ENCODE measurements at regions not wholly inside any gene's neighbourhood (a gene's known extent, or its start where the extent isn't known, plus 50 kb on each side); places are given as distances from the start of the nearest gene placed in this dataset.
A peak's percentile ranks its signal among the peaks of the same experiment; 100 is the strongest.

- Histone ChIP-seq H3K36me3 (ENCODE audit: control insufficient read depth in 2 of 2, insufficient read depth in 1 of 2, low read length in 2 of 2) (no peaks in the 10 kb centered on the region), H3K4me3 (ENCODE audit: low read depth, low read length) (no peak overlapping the region), H3K4me1 (ENCODE audit: control insufficient read depth, insufficient read depth, low read length) (no peaks in the 10 kb centered on the region), H3K27ac (ENCODE audit: extremely low read depth, low read depth, low read length) (no peak overlapping the region), H3K9me3 (ENCODE audit: control insufficient read depth, insufficient read depth, low read depth, low read length) (no peaks in the 10 kb centered on the region)
- CTCF ChIA-PET: no interaction called here
- TF ChIP-seq GFI1B (tag by site-specific recombination; IDR thresholded peaks at IDR 0.05) (no peak), ZNF830 (tag by site-specific recombination; IDR thresholded peaks at IDR 0.05; ENCODE audit: low read depth) (no peak), ZNF48 (tag by site-specific recombination; IDR thresholded peaks at IDR 0.05) (no peak)
- POLR2A ChIA-PET: no interaction called here
Measured at GRCh38 chr10:29089091-29089490, 199.8 kb upstream of the LYZL1 start.

GRCh38 chr10:29096303-29096824 lies 192.5 kb upstream of the LYZL1 start:
- ChIA-PET CTCF (interaction anchor here (1.3 kb wide), 1 partner anchor 32 kb away, joined by 4 read pairs; no protein-coding TSS in a partner anchor), POLR2A (no interaction called here)
- H3K36me3 ChIP-seq (ENCODE audit: control insufficient read depth in 2 of 2, insufficient read depth in 1 of 2, low read length in 2 of 2): no peaks in the 10 kb centered on the region
- no peaks in the 10 kb centered on the region for H3K9me3 ChIP-seq (ENCODE audit: control insufficient read depth, insufficient read depth, low read depth, low read length)
- no peaks in the 10 kb centered on the region for H3K4me1 ChIP-seq (ENCODE audit: control insufficient read depth, insufficient read depth, low read length)
- H3K27ac ChIP-seq (ENCODE audit: extremely low read depth, low read depth, low read length): no peak overlapping the region
- TF ChIP-seq ZNF341 (tag by site-specific recombination; IDR thresholded peaks at IDR 0.05; ENCODE audit: low read depth) (no peak), ZNF10 (tag by site-specific recombination; IDR thresholded peaks at IDR 0.05) (no peak), ZNF558 (tag by site-specific recombination; IDR thresholded peaks at IDR 0.05) (no peak), REPIN1 (tag by site-specific recombination; IDR thresholded peaks at IDR 0.05; ENCODE audit: low read depth) (no peak), ZNF561 (tag by site-specific recombination; IDR thresholded peaks at IDR 0.05; ENCODE audit: borderline replicate concordance) (no peak), YY2 (tag by site-specific recombination; IDR thresholded peaks at IDR 0.05) (no peak)
- no peak overlapping the region for H3K4me3 ChIP-seq (ENCODE audit: low read depth, low read length)

GRCh38 chr10:29098423-29098822 lies 190.4 kb upstream of the LYZL1 start:
- Histone ChIP-seq H3K36me3 (ENCODE audit: control insufficient read depth in 2 of 2, insufficient read depth in 1 of 2, low read length in 2 of 2) (no peaks in the 10 kb centered on the region), H3K9me3 (ENCODE audit: control insufficient read depth, insufficient read depth, low read depth, low read length) (no peaks in the 10 kb centered on the region), H3K4me3 (ENCODE audit: low read depth, low read length) (no peak overlapping the region), H3K27ac (ENCODE audit: extremely low read depth, low read depth, low read length) (no peak overlapping the region), H3K4me1 (ENCODE audit: control insufficient read depth, insufficient read depth, low read length) (no peaks in the 10 kb centered on the region; the same call in 1 of the 2 replicates)
- TF ChIP-seq ZNF280D (tag by site-specific recombination; IDR thresholded peaks at IDR 0.05) (peak; percentile 70; the same call in 1 of the 2 replicates), ZNF658 (tag by site-specific recombination; IDR thresholded peaks at IDR 0.05) (no peak), ZNF362 (tag by site-specific recombination; IDR thresholded peaks at IDR 0.05) (no peak), ZNF660 (tag by site-specific recombination; IDR thresholded peaks at IDR 0.05) (no peak), SCRT2 (tag by site-specific recombination; IDR thresholded peaks at IDR 0.05) (no peak), ZNF146 (tag by site-specific recombination; IDR thresholded peaks at IDR 0.05) (peak; percentile 97), ZNF48 (tag by site-specific recombination; IDR thresholded peaks at IDR 0.05) (no peak), EGR2 (tag by site-specific recombination; IDR thresholded peaks at IDR 0.05; ENCODE audit: low read depth) (no peak), TSHZ1 (tag by site-specific recombination; IDR thresholded peaks at IDR 0.05; ENCODE audit: borderline replicate concordance) (no peak), ZNF621 (tag by site-specific recombination; IDR thresholded peaks at IDR 0.05) (no peak), BCL11B (tag by site-specific recombination; IDR thresholded peaks at IDR 0.05; ENCODE audit: low read depth) (no peak), SP7 (tag by site-specific recombination; IDR thresholded peaks at IDR 0.05) (no peak), OSR2 (tag by site-specific recombination; IDR thresholded peaks at IDR 0.05) (no peak)
- ChIA-PET POLR2A (no interaction called here), CTCF (no interaction called here)
